Upper lobe of left lung (tissue), 4 donors: ENCODE measurements at regions not wholly inside any gene's neighbourhood (a gene's known extent, or its start where the extent isn't known, plus 50 kb on each side); places are given as distances from the start of the nearest gene placed in this dataset.

Experiments used
- EP300 ChIP-seq, 4 donors: sonication (generic); formaldehyde crosslinking; IDR thresholded peaks; one replicate each; pipeline ENCODE4 v1.5.1; 2017; ENCODE audit warnings: antibody characterized with exemption in 4 of 4, control low read depth in 2 of 4
- POLR2A ChIP-seq, 4 donors: fragments of 450-650 bp; IDR thresholded peaks; one replicate each; pipeline ENCODE4 v1.5.1; 2016 to 2017; ENCODE audit warnings: antibody characterized with exemption in 4 of 4, mild to moderate bottlenecking in 2 of 4
- POLR2AphosphoS5 ChIP-seq, 2 donors: sonication (generic); formaldehyde crosslinking; IDR thresholded peaks; one replicate each; pipeline ENCODE4 v1.5.1; 2017; ENCODE audit warnings: antibody characterized with exemption in 2 of 2
- TF ChIP-seq, protein P1 (sequence below), 6 experiments: fragments of 450-650 bp in 4 of 6; fragments of 200-600 bp in 2 of 6; sonication (generic) in 2 of 6; IDR thresholded peaks; one replicate each; pipeline ENCODE4 v1.5.1; 2016 to 2019; ENCODE audit warnings: antibody characterized with exemption in 6 of 6

DNA sequence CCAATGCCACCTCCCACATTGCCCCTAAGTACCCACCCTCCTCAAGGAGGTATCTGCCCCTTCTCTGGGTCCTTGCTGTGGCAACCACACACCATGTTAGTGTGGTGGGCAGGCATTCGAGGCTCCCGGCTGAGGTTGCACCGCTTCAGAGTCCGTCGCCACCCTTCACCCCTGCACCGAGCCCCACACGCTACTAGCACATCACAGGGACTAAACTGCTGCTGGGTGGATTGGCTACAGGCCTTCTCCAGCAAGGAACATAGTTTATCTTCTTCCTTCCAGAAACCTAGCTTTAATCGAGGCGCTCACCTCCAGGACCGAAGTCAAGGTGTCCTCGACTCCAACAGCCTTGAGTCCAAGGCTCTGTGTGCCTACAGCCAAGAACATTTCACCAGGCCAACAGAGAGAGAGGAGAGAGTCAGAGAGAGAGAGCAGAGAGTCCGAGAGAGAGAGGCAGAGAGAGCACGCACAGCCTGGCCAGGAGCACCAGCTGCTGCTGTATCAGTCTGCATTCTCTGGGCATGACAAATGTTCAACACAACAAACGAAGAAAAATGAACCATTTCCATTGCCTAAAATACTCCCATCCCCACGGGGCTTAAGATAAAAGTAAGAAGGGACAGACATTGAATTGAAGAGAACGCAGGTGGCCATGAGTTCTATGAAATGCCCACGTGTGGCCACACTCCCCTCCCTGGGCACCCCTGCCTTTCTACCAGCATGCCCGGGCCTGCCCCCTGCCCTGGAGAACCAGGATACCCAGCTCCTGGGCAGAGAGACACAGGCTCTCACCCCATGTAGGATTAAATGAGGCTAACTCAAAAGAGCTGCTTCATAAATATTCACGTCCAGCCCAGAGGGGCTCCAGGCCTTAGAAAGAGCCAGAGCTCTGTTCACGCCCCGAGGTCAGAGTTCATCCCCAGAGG is 94.9 kb downstream of the RBFOX3 start:
- TF ChIP-seq, protein P1, sequence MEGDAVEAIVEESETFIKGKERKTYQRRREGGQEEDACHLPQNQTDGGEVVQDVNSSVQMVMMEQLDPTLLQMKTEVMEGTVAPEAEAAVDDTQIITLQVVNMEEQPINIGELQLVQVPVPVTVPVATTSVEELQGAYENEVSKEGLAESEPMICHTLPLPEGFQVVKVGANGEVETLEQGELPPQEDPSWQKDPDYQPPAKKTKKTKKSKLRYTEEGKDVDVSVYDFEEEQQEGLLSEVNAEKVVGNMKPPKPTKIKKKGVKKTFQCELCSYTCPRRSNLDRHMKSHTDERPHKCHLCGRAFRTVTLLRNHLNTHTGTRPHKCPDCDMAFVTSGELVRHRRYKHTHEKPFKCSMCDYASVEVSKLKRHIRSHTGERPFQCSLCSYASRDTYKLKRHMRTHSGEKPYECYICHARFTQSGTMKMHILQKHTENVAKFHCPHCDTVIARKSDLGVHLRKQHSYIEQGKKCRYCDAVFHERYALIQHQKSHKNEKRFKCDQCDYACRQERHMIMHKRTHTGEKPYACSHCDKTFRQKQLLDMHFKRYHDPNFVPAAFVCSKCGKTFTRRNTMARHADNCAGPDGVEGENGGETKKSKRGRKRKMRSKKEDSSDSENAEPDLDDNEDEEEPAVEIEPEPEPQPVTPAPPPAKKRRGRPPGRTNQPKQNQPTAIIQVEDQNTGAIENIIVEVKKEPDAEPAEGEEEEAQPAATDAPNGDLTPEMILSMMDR (IDR thresholded peaks at IDR 0.05) = no peak
- TF ChIP-seq POLR2A (IDR thresholded peaks at IDR 0.05) = no peak
- TF ChIP-seq POLR2AphosphoS5 (IDR thresholded peaks at IDR 0.05) = no peak
- TF ChIP-seq EP300 (IDR thresholded peaks at IDR 0.05) = no peak
